ENCODE measurements at regions not wholly inside any gene's neighbourhood (a gene's known extent, or its start where the extent isn't known, plus 50 kb on each side); places are given as distances from the start of the nearest gene placed in this dataset.
"Not testable (repeated sequence)": the region's sequence is repeated elsewhere in the genome, so short reads cannot be mapped to it uniquely, and the experiment has no call there.

GRCh38 chr5:118146824-118147223 lies 841.5 kb downstream of the DTWD2 start:
- DNase-seq: no peak

- DNase-seq: no peak
Measured at GRCh38 chr5:118144540-118144939, 843.8 kb downstream of the DTWD2 start.

GRCh38 chr5:118139361-118139760 lies 849.0 kb downstream of the DTWD2 start:
- DNase-seq: no peak

- DNase-seq: no peak
Measured at GRCh38 chr5:118126159-118126558, 862.2 kb downstream of the DTWD2 start.

GRCh38 chr5:118125687-118126086 lies 862.7 kb downstream of the DTWD2 start:
- DNase-seq: no peak

- DNase-seq: no peak
Measured at GRCh38 chr5:118121258-118121657, 867.1 kb downstream of the DTWD2 start.

- DNase-seq: no peak
Measured at GRCh38 chr5:118115791-118116190, 872.6 kb downstream of the DTWD2 start.

- no peak for DNase-seq
Measured at GRCh38 chr5:118111956-118112355, 876.4 kb downstream of the DTWD2 start.

- DNase-seq: not testable (repeated sequence)
Measured at GRCh38 chr5:118107246-118107645, 881.1 kb downstream of the DTWD2 start.

GRCh38 chr5:118098716-118099115 lies 889.6 kb downstream of the DTWD2 start:
- no peak for DNase-seq

GRCh38 chr5:118095115-118095514 lies 893.2 kb downstream of the DTWD2 start:
- no peak for DNase-seq

GRCh38 chr5:118088448-118088847 lies 899.9 kb downstream of the DTWD2 start:
- no peak for DNase-seq

- no peak for DNase-seq
Measured at GRCh38 chr5:118076490-118076889, 911.9 kb downstream of the DTWD2 start.

GRCh38 chr5:118070041-118070440 lies 918.3 kb downstream of the DTWD2 start:
- DNase-seq: no peak

GRCh38 chr5:118069452-118069851 lies 918.9 kb downstream of the DTWD2 start:
- no peak for DNase-seq

GRCh38 chr5:118068886-118069285 lies 919.5 kb downstream of the DTWD2 start:
- DNase-seq: no peak

GRCh38 chr5:118063836-118064235 lies 924.5 kb downstream of the DTWD2 start:
- not testable (repeated sequence) for DNase-seq

- DNase-seq: no peak
Measured at GRCh38 chr5:118060833-118061232, 927.5 kb downstream of the DTWD2 start.

GRCh38 chr5:118052503-118052902 lies 935.8 kb downstream of the DTWD2 start:
- no peak for DNase-seq

- DNase-seq: no peak
Measured at GRCh38 chr5:118044169-118044568, 944.2 kb downstream of the DTWD2 start.

- no peak for DNase-seq
Measured at GRCh38 chr5:118043531-118043930, 944.8 kb downstream of the DTWD2 start.

- DNase-seq: no peak
Measured at GRCh38 chr5:118042076-118042475, 946.3 kb downstream of the DTWD2 start.

GRCh38 chr5:118040496-118040895 lies 947.9 kb downstream of the DTWD2 start:
- no peak for DNase-seq

- DNase-seq: no peak
Measured at GRCh38 chr5:118033686-118034338, 954.5 kb downstream of the DTWD2 start.

- no peak for DNase-seq
Measured at GRCh38 chr5:118029807-118030206, 958.5 kb downstream of the DTWD2 start.

All from CD4-positive, alpha-beta T cell treated with Interleukin-17A for 4 hours (primary cell).